ENCODE measurements at regions not wholly inside any gene's neighbourhood (a gene's known extent, or its start where the extent isn't known, plus 50 kb on each side); places are given as distances from the start of the nearest gene placed in this dataset.

DNA sequence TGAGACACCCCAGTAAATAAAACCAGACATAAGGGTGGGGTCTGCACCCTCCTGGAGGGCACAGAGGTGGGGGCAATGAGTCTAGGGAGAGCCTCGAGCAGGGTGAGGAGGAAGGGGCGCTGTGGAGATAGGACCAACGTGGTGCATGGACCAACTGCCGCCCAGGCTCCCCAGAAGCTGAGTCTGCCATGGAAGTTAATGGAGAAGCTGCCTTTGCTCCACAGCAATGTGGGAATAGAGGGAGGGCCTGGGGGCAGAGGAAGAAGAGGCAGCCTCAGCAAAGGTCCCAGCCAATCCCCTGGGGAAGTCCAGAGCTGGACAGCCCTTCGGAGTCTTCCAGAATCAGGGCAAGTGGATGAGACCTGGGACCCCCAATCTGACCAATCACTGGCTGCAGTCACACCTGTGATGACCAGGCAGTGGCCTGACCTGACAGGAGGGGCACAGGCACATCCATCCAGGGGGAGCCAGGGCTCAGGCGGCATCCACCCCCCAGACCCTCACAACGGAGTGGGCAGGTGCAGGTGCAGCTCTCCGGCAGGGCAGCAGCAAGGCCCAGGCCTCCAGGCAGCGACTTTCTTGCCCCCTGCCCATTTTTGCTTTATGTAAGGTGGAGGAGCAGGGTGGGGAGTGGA lies 242.2 kb upstream of the PPP2R2D start:
- H3K27ac ChIP-seq (ENCODE audit: insufficient read depth, low read depth, low read length, poor library complexity, severe bottlenecking), result no peak overlapping the region
- no peaks in the 10 kb centered on the region for H3K9me3 ChIP-seq (ENCODE audit: control insufficient read depth, low read length)
- WGBS, 2 experiments, result 92 to 93% methylated on average over 9 of the region's 9 CpGs
- no peaks in the 10 kb centered on the region for H3K36me3 ChIP-seq (ENCODE audit: control insufficient read depth, insufficient read depth, low read length)
- H3K4me3 ChIP-seq (ENCODE audit: insufficient read depth, low read depth, low read length), result no peak overlapping the region
- peaks cover 8% of the 10 kb centered on the region for H3K4me1 ChIP-seq (ENCODE audit: control insufficient read depth, insufficient read depth, low read length)
- H3K27me3 ChIP-seq (ENCODE audit: control insufficient read depth, insufficient read depth, low read length, poor library complexity, severe bottlenecking), result no peaks in the 10 kb centered on the region

DNA sequence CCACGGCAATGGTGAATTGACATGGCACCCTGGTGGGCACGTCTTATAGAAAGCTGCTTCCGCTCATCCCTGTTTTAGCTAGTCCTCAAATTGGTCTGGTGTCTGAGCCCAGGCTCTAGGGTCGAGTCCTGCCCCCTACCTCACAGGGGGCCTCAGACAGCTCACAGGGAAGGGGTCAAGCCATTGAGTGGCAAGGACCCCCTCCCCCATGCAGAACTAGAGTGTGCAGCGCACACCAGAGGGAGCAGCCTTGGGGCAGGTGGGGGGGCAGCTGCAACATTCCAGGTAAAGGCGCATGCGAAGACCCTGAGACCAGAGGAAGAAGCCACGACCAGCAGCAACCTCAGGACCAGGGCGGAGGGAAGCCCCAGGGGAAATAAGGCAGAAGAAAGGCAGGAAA lies 240.4 kb upstream of the PPP2R2D start:
- Histone ChIP-seq H3K4me1 (ENCODE audit: control insufficient read depth, insufficient read depth, low read length) (peaks cover 8% of the 10 kb centered on the region), H3K27ac (ENCODE audit: insufficient read depth, low read depth, low read length, poor library complexity, severe bottlenecking) (no peak overlapping the region), H3K4me3 (ENCODE audit: insufficient read depth, low read depth, low read length) (no peak overlapping the region), H3K9me3 (ENCODE audit: control insufficient read depth, low read length) (no peaks in the 10 kb centered on the region), H3K36me3 (ENCODE audit: control insufficient read depth, insufficient read depth, low read length) (no peaks in the 10 kb centered on the region), H3K27me3 (ENCODE audit: control insufficient read depth, insufficient read depth, low read length, poor library complexity, severe bottlenecking) (no peaks in the 10 kb centered on the region)
- 94 to 96% methylated on average over 9 of the region's 9 CpGs for WGBS, 2 experiments

DNA sequence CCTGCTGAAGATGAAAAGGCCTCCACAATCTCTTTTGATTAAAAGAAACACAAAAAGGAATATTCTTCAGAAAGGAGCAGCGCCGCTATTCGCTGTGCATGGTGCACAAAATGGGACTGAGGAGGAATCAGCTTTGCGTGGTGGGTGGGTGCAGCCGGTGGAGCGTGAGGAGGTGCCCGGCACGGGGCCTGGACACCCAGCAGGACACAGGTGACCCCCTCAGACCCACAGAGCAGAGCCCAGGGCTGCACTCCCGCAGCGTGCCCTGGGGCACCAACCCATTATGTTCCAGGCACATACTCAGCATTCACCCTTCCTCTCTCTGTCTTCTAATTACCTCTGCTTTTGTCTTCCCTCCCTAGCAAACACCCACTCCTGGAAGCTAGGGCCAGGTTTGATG lies 238.0 kb upstream of the PPP2R2D start:
- WGBS, 2 experiments, result 83 to 86% methylated on average over 10 of the region's 10 CpGs
- no peak overlapping the region for H3K4me3 ChIP-seq (ENCODE audit: insufficient read depth, low read depth, low read length)
- H3K27ac ChIP-seq (ENCODE audit: insufficient read depth, low read depth, low read length, poor library complexity, severe bottlenecking), result no peak overlapping the region
- peaks cover 8% of the 10 kb centered on the region for H3K4me1 ChIP-seq (ENCODE audit: control insufficient read depth, insufficient read depth, low read length)
- no peaks in the 10 kb centered on the region for H3K9me3 ChIP-seq (ENCODE audit: control insufficient read depth, low read length)
- no peaks in the 10 kb centered on the region for H3K27me3 ChIP-seq (ENCODE audit: control insufficient read depth, insufficient read depth, low read length, poor library complexity, severe bottlenecking)
- no peaks in the 10 kb centered on the region for H3K36me3 ChIP-seq (ENCODE audit: control insufficient read depth, insufficient read depth, low read length)

DNA sequence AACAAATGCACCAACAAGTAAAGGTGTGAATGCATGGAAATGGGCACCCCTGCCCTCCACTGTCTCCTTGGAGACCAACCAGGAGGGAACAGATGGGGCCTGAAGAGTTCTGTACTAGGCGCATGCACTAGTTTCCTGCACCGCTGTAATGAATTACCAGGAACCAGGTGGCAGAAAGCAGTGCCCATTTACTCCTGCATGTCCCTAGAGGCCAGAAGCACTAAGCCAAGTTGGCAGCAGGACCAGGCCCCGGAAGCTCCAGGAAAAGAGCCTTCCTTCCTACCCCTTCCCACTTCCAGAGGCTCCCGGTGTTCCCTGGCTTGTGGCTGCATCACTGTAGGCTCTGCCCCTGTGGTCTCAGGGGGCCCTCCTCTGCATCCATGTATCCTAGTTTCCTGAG lies 237.5 kb upstream of the PPP2R2D start:
- Histone ChIP-seq H3K27ac (ENCODE audit: insufficient read depth, low read depth, low read length, poor library complexity, severe bottlenecking) (no peak overlapping the region), H3K27me3 (ENCODE audit: control insufficient read depth, insufficient read depth, low read length, poor library complexity, severe bottlenecking) (no peaks in the 10 kb centered on the region), H3K9me3 (ENCODE audit: control insufficient read depth, low read length) (no peaks in the 10 kb centered on the region), H3K4me1 (ENCODE audit: control insufficient read depth, insufficient read depth, low read length) (peaks cover 8% of the 10 kb centered on the region), H3K36me3 (ENCODE audit: control insufficient read depth, insufficient read depth, low read length) (no peaks in the 10 kb centered on the region), H3K4me3 (ENCODE audit: insufficient read depth, low read depth, low read length) (no peak overlapping the region)
- 88 to 89% methylated on average over 4 of the region's 4 CpGs for WGBS, 2 experiments

DNA sequence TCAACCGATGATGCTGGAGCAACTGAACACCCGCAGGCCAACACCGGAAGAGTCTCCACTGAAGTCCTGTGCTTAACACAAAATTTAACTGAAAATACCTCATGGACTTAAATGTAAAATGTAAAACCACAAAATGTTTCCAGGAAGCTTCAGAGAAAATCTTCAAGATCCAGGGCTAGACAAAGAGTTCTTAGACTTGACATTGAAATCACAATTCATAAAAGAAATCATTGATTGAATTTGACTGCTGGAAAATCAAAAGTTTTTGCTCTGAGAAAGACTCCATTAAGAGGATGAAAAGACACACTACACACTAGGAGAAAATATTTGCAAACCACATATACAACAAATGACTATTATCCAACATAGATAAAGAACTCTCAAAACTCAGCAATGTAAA lies 234.7 kb upstream of the PPP2R2D start:
- no peaks in the 10 kb centered on the region for H3K27me3 ChIP-seq (ENCODE audit: control insufficient read depth, insufficient read depth, low read length, poor library complexity, severe bottlenecking)
- 91 to 100% methylated on average over 2 to 3 of the region's 3 CpGs for WGBS, 2 experiments
- H3K4me1 ChIP-seq (ENCODE audit: control insufficient read depth, insufficient read depth, low read length), result peaks cover 8% of the 10 kb centered on the region
- no peaks in the 10 kb centered on the region for H3K36me3 ChIP-seq (ENCODE audit: control insufficient read depth, insufficient read depth, low read length)
- no peak overlapping the region for H3K27ac ChIP-seq (ENCODE audit: insufficient read depth, low read depth, low read length, poor library complexity, severe bottlenecking)
- H3K9me3 ChIP-seq (ENCODE audit: control insufficient read depth, low read length), result no peaks in the 10 kb centered on the region
- H3K4me3 ChIP-seq (ENCODE audit: insufficient read depth, low read depth, low read length), result no peak overlapping the region

DNA sequence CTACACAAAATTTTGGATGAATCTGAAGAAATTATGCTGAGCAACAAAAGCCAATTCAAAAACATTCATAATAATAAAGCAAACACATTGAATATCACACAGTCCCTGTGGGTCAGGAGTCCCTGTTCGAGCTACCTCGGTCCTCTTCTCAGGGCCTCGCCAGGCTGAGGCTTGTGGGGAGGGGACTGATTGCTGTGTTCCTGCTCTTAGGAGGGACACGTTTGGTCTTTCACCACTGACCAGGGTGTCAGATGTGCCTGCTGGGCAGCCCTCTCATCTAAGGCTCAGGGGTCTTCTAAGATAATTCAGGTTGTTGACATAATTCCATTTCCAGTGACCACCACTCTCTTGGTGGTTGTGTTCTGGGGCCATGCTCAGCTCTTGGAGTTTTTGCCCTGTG lies 233.8 kb upstream of the PPP2R2D start:
- Histone ChIP-seq H3K9me3 (ENCODE audit: control insufficient read depth, low read length) (no peaks in the 10 kb centered on the region), H3K36me3 (ENCODE audit: control insufficient read depth, insufficient read depth, low read length) (no peaks in the 10 kb centered on the region), H3K4me3 (ENCODE audit: insufficient read depth, low read depth, low read length) (no peak overlapping the region), H3K4me1 (ENCODE audit: control insufficient read depth, insufficient read depth, low read length) (peaks cover 8% of the 10 kb centered on the region), H3K27ac (ENCODE audit: insufficient read depth, low read depth, low read length, poor library complexity, severe bottlenecking) (no peak overlapping the region), H3K27me3 (ENCODE audit: control insufficient read depth, insufficient read depth, low read length, poor library complexity, severe bottlenecking) (no peaks in the 10 kb centered on the region)
- WGBS, 2 experiments, result 85 to 91% methylated on average over 4 of the region's 4 CpGs

DNA sequence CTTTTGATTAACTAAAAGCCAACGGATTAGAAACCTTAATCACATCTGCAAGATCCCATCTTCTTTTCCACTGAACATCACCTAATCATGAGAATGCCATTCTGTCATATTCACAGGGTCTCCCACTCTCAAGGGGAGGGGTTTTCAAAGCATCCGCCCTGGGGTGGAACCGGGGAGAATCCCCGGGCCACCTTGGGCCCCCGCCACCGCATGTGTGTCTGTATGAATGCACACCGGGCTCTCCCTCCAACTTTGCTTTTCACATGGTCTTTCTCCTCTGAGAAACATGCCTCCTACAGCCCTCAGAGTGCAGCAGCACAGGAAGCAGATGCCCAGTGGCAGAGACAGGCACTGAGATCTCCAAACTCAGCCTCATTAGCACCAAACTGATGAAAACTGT lies 233.2 kb upstream of the PPP2R2D start:
- WGBS, 2 experiments, result 91 to 97% methylated on average over 7 of the region's 7 CpGs
- Histone ChIP-seq H3K27ac (ENCODE audit: insufficient read depth, low read depth, low read length, poor library complexity, severe bottlenecking) (no peak overlapping the region), H3K9me3 (ENCODE audit: control insufficient read depth, low read length) (no peaks in the 10 kb centered on the region), H3K36me3 (ENCODE audit: control insufficient read depth, insufficient read depth, low read length) (no peaks in the 10 kb centered on the region), H3K27me3 (ENCODE audit: control insufficient read depth, insufficient read depth, low read length, poor library complexity, severe bottlenecking) (no peaks in the 10 kb centered on the region), H3K4me3 (ENCODE audit: insufficient read depth, low read depth, low read length) (no peak overlapping the region), H3K4me1 (ENCODE audit: control insufficient read depth, insufficient read depth, low read length) (peaks cover 8% of the 10 kb centered on the region)

DNA sequence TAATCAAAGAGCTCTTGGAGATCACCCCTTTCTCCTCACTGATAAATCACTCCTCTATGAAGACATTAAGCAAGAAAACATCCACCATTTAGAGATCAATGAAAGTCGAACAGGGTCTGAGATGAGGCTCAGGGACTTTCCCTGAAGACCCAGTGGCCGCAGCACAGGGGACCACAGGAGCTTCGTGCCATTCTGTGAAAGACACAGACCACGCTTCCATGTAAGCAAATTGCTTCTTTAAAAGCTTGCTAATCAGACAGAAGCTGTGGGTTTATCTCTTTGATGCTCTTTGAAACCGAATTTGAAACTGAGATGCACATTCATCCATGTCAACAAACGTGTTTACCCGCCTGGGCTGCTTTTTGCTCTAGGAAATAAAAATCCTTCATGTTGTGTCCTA lies 231.9 kb upstream of the PPP2R2D start:
- H3K27me3 ChIP-seq (ENCODE audit: control insufficient read depth, insufficient read depth, low read length, poor library complexity, severe bottlenecking), result no peaks in the 10 kb centered on the region
- WGBS, 2 experiments, result 68% methylated on average over 7 of the region's 7 CpGs
- no peak overlapping the region for H3K27ac ChIP-seq (ENCODE audit: insufficient read depth, low read depth, low read length, poor library complexity, severe bottlenecking)
- no peaks in the 10 kb centered on the region for H3K9me3 ChIP-seq (ENCODE audit: control insufficient read depth, low read length)
- no peaks in the 10 kb centered on the region for H3K36me3 ChIP-seq (ENCODE audit: control insufficient read depth, insufficient read depth, low read length)
- H3K4me1 ChIP-seq (ENCODE audit: control insufficient read depth, insufficient read depth, low read length), result no peaks in the 10 kb centered on the region
- no peak overlapping the region for H3K4me3 ChIP-seq (ENCODE audit: insufficient read depth, low read depth, low read length)

DNA sequence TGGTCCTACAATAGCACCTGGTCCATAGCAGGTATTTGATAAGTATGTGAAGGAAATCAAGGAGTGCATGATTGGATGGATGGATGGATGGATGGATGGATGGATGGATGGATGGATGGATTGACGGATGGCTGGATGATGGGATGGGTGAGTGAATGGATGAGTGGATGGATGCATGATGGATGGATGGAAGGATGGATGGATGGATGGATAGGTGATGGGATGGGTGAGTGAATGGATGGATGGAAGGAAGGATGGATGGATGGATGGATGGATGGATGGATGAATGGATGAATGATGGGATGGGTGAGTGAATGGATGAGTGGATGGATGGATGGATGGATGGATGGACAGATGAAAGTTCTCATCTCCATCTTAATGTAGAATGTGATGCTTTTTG lies 231.0 kb upstream of the PPP2R2D start:
- H3K27me3 ChIP-seq (ENCODE audit: control insufficient read depth, insufficient read depth, low read length, poor library complexity, severe bottlenecking), result no peaks in the 10 kb centered on the region
- no peak overlapping the region for H3K4me3 ChIP-seq (ENCODE audit: insufficient read depth, low read depth, low read length)
- no peaks in the 10 kb centered on the region for H3K4me1 ChIP-seq (ENCODE audit: control insufficient read depth, insufficient read depth, low read length)
- H3K9me3 ChIP-seq (ENCODE audit: control insufficient read depth, low read length), result no peaks in the 10 kb centered on the region
- no peak overlapping the region for H3K27ac ChIP-seq (ENCODE audit: insufficient read depth, low read depth, low read length, poor library complexity, severe bottlenecking)
- 88 to 93% methylated on average over 1 of the region's 1 CpG for WGBS, 2 experiments
- H3K36me3 ChIP-seq (ENCODE audit: control insufficient read depth, insufficient read depth, low read length), result no peaks in the 10 kb centered on the region

DNA sequence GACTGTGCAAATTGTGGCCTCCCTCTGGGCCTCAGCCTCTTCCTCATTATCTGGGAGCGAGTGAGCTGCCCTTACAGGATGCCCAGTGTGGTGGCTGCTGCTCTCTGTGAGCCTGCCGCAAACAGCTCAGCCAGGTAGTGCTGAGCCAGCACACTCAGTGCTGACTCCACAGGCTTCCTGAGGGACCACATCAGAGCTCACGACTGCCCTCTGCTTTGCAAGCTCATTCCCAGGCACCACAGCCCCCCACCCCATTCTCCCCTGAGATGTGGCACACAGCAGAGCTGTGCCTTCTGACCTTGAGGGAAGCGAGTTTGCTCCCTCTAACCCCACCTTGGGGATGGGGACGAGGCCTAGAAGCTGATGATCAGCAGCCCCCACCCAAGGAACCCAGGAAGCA lies 230.5 kb upstream of the PPP2R2D start:
- Histone ChIP-seq H3K36me3 (ENCODE audit: control insufficient read depth, insufficient read depth, low read length) (no peaks in the 10 kb centered on the region), H3K27ac (ENCODE audit: insufficient read depth, low read depth, low read length, poor library complexity, severe bottlenecking) (no peak overlapping the region), H3K4me3 (ENCODE audit: insufficient read depth, low read depth, low read length) (no peak overlapping the region), H3K27me3 (ENCODE audit: control insufficient read depth, insufficient read depth, low read length, poor library complexity, severe bottlenecking) (peaks cover 3% of the 10 kb centered on the region), H3K4me1 (ENCODE audit: control insufficient read depth, insufficient read depth, low read length) (no peaks in the 10 kb centered on the region), H3K9me3 (ENCODE audit: control insufficient read depth, low read length) (no peaks in the 10 kb centered on the region)
- 84 to 89% methylated on average over 5 of the region's 5 CpGs for WGBS, 2 experiments

DNA sequence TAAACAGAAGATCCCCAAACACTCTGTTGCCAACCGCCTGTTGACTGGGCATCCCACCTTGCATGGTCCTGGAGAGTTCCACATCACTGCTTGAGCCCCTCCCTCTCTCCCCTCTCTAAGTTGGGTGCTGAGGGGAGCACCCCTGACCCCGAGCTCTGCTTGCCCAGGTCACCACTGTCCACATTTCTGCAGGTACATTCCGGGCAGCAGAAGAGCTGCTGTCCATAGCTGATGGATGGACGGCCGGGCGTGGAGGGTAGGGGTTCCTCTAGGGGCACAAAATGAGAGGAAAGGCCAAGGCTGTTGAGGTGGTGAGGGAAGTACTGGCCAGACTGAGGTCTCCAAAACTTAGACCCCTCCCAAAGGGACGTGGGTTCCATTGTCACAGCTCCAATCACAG lies 227.4 kb upstream of the PPP2R2D start:
- Histone ChIP-seq H3K9me3 (ENCODE audit: control insufficient read depth, low read length) (no peaks in the 10 kb centered on the region), H3K4me3 (ENCODE audit: insufficient read depth, low read depth, low read length) (no peak overlapping the region), H3K27me3 (ENCODE audit: control insufficient read depth, insufficient read depth, low read length, poor library complexity, severe bottlenecking) (peaks cover 8% of the 10 kb centered on the region), H3K36me3 (ENCODE audit: control insufficient read depth, insufficient read depth, low read length) (no peaks in the 10 kb centered on the region), H3K4me1 (ENCODE audit: control insufficient read depth, insufficient read depth, low read length) (peaks cover 14% of the 10 kb centered on the region), H3K27ac (ENCODE audit: insufficient read depth, low read depth, low read length, poor library complexity, severe bottlenecking) (no peak overlapping the region)
- 90 to 93% methylated on average over 7 of the region's 7 CpGs for WGBS, 2 experiments
